Lung microvascular endothelial cell (primary cell): ENCODE measurements at regions not wholly inside any gene's neighbourhood (a gene's known extent, or its start where the extent isn't known, plus 50 kb on each side); places are given as distances from the start of the nearest gene placed in this dataset.

Source experiments
- DNase-seq, 2 donors: peaks; one replicate each; pipeline versions ENCODE4 v3.0.0 to v3.0.0-alpha.2; 2010; ENCODE audit warnings: low read depth in 2 of 2

- DNase-seq: no peak
Observed at GRCh38 chr18:37649930-37650329, 84.3 kb upstream of the CELF4 start.

GRCh38 chr18:37649416-37649815, 83.8 kb upstream of the CELF4 start:
- DNase-seq: no peak

- no peak for DNase-seq
Observed at GRCh38 chr18:37641573-37641972, 76.0 kb upstream of the CELF4 start.

- DNase-seq: no peak
Observed at GRCh38 chr18:37640504-37640903, 74.9 kb upstream of the CELF4 start.

- no peak for DNase-seq
Observed at GRCh38 chr18:37639846-37640245, 74.2 kb upstream of the CELF4 start.

GRCh38 chr18:37637478-37637850, 71.9 kb upstream of the CELF4 start:
- no peak for DNase-seq

DNA sequence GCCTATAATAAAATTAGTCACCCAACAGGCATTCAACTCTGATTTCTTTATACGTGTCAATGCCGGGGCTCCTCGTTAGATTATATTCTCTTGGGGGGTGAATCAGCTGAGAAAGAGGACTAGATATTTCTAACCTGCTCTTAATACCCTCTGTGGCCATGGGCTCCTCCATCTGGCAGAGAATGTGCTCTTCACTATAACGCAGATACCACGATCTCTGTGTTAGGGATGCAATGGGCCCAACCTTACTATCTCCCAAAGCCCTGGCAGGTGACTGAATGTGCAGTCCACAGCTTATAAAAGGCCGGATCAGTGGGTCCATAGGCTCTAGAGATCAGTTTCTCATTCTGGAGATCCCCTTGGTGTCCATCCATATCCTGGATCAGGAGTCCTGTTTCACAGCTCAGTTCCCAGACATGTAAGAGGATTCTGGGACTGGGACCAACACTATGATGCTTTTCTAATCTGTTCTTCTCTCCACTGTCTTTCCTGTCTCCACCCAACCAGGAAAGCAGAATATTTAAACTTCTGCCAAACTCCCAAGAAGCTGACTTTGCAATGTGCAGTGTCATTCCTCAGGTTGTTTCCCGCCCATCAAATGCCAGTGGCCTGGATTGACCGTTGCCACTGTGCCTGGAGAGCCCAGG, 71.4 kb upstream of the CELF4 start:
- no peak for DNase-seq

- no peak for DNase-seq
Observed at GRCh38 chr18:37634516-37634915, 68.9 kb upstream of the CELF4 start.

DNA sequence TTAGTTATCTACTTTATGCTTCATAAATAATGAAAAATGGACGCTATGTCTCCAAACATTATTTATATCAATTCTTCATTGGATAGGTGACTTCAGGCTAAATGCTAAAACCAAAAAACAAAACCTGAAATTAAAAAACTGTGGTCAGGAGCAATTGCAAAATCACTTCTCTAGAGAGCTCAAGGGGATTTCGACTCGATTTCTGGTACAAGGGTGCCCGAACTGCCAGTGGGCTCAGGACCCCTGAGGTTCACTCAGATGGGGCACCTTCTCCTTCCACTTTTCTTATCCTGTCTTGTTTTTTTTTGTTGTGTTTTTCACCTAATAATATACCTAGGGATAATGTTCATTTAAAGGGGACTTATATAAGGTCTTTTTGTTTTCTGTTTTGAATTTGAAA, 65.8 kb upstream of the CELF4 start:
- no peak for DNase-seq

- no peak for DNase-seq
Observed at GRCh38 chr18:37630334-37630733, 64.7 kb upstream of the CELF4 start.

DNA sequence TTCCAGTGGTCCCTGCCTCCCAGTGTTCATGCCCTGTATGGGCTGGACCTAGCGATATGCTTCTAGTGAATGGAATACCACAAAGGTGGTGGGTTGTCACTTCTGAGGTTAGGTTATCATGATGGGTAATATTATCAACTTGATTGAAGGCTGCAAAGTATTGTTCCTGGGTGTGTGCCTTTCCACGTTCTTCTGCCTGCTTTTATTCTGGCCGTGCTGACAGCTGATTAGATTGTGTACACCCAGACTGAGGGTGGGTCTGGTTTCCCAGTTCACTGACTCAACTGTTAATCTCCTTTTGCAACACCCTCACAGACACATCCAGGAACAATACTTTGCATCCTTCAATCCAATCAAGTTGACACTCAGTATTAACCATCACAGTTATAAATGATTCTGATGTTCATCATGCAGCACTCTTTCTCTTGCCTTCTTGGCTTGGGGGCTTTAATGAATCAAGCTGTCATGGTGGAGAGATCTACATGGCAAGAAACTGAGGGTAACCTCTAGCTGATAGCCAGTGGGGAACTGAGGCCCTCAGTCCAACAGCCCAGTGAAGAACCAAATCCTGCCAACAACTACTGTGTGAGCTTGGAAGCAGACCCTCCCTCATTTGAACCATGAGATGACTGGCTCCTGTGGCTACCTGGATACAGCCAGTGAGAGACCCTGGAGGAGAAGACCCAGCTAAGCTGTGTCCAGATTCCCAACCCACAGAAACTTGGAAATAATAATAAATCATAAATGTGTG, 63.0 kb upstream of the CELF4 start:
- no peak for DNase-seq

GRCh38 chr18:37624318-37624717, 58.7 kb upstream of the CELF4 start:
- no peak for DNase-seq

- no peak for DNase-seq
Observed at GRCh38 chr18:37619964-37620363, 54.4 kb upstream of the CELF4 start.

DNA sequence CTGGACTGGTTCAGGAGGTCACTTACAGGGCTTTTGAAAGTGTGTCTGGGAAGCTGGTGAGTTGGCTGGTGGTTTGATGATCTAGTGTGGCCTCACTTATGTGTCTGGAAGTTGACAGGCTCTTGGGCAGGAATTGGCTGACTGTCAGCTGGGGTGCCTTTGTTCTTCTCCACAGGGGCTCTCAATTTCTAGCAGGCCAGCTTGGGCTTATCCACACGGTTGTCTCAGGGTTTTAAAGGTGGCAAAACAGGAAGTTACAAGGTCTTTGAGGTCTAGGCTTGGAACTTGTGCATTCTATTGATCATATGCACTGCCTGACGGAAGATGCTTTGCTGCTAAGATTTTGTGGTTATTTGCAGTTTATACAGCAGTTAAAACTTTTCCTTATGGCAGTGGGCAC, 52.0 kb upstream of the CELF4 start:
- no peak for DNase-seq
